Memory B cell (primary cell): ENCODE measurements at regions not wholly inside any gene's neighbourhood (a gene's known extent, or its start where the extent isn't known, plus 50 kb on each side); places are given as distances from the start of the nearest gene placed in this dataset.

Experiments used
- ATAC-seq: fragments of 150-1000 bp; cut with Tn5 transposase; 2 replicates; pipeline ENCODE4 v1.10.0; 2021; ENCODE audit warnings: low read depth, mild to moderate bottlenecking, moderate library complexity
- DNase-seq, 2 donors: peaks; one replicate each; pipeline ENCODE4 v3.0.0; 2022; ENCODE audit warnings: low spot score in 2 of 2
- H3K27ac Mint-ChIP-seq: one replicate; pipeline ENCODE4 v1.8.0; 2022; ENCODE audit warnings: mild to moderate bottlenecking, moderate library complexity, mixed read lengths
- H3K27me3 Mint-ChIP-seq: one replicate; pipeline ENCODE4 v1.8.0; 2022; ENCODE audit warnings: mixed read lengths
- H3K36me3 Mint-ChIP-seq: one replicate; pipeline ENCODE4 v1.8.0; 2022; ENCODE audit warnings: mild to moderate bottlenecking, mixed read lengths
- H3K4me1 Mint-ChIP-seq: one replicate; pipeline ENCODE4 v1.8.0; 2022; ENCODE audit warnings: mixed read lengths
- H3K4me3 Mint-ChIP-seq: one replicate; pipeline ENCODE4 v1.8.0; 2022; ENCODE audit warnings: mild to moderate bottlenecking, moderate library complexity, mixed read lengths
- H3K9me3 Mint-ChIP-seq: one replicate; pipeline ENCODE4 v1.8.0; 2022; ENCODE audit warnings: mixed read lengths

- Mint-ChIP-seq H3K9me3 (peaks cover 1% of the 10 kb centered on the region), H3K4me1 (no peaks in the 10 kb centered on the region), H3K27me3 (no peaks in the 10 kb centered on the region), H3K4me3 (no peak overlapping the region), H3K36me3 (no peaks in the 10 kb centered on the region), H3K27ac (no peak overlapping the region)
- DNase-seq = no peak
- ATAC-seq = no peak
These were observed 923.2 kb downstream of the RPA4 start for GRCh38 chrX:97806946-97807345.

GRCh38 chrX:97820170-97820569 is 936.5 kb downstream of the RPA4 start:
- Mint-ChIP-seq H3K9me3 (no peaks in the 10 kb centered on the region), H3K4me1 (no peaks in the 10 kb centered on the region), H3K4me3 (no peak overlapping the region), H3K27me3 (no peaks in the 10 kb centered on the region), H3K36me3 (no peaks in the 10 kb centered on the region), H3K27ac (no peak overlapping the region)
- ATAC-seq (no peak), DNase-seq (no peak)

DNA sequence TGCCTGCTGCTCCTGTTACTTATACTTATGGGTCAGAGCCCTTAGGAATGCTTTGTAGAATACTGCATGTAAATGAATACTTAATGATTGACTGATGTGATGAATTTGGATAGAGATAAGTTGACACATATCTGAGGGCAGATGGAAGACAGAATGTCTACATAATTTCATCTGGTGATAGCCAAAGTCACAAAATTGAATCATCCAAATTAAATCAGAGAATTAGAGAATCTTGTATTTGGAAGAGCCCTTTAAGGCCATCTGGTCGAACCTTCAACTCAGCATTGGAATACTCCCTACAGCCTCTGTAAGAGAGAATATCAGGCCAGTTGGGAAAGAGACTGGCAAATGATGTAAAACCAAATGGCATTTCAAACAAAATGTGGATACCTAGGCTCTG is 944.8 kb downstream of the RPA4 start:
- ATAC-seq = no peak
- DNase-seq = no peak
- Mint-ChIP-seq H3K4me1 (no peaks in the 10 kb centered on the region), H3K36me3 (no peaks in the 10 kb centered on the region), H3K4me3 (no peak overlapping the region), H3K27me3 (no peaks in the 10 kb centered on the region), H3K9me3 (peaks cover 1% of the 10 kb centered on the region), H3K27ac (no peak overlapping the region)

DNA sequence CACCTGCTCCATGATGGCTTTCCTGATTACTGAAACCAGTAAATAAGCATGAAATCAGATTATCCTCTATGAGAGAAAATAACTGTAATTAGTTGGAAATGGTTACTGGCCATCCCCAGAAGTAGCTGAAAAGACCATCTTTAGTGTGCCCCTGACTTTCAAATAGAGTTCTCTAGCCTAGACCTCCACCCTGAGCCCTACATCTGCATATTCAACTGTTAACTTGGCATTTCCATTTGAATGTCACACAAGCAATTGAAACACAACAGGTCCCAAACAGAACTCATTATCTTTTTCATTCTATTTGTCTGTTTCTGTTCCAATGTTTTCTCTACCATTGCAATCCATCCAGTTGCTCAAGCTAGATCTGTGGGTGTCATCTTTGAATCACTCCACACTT is 952.3 kb downstream of the RPA4 start:
- Mint-ChIP-seq H3K36me3 (no peaks in the 10 kb centered on the region), H3K9me3 (no peaks in the 10 kb centered on the region), H3K27ac (no peak overlapping the region), H3K4me1 (no peaks in the 10 kb centered on the region), H3K27me3 (peaks cover 1% of the 10 kb centered on the region), H3K4me3 (no peak overlapping the region)
- ATAC-seq = no peak
- DNase-seq = no peak

DNA sequence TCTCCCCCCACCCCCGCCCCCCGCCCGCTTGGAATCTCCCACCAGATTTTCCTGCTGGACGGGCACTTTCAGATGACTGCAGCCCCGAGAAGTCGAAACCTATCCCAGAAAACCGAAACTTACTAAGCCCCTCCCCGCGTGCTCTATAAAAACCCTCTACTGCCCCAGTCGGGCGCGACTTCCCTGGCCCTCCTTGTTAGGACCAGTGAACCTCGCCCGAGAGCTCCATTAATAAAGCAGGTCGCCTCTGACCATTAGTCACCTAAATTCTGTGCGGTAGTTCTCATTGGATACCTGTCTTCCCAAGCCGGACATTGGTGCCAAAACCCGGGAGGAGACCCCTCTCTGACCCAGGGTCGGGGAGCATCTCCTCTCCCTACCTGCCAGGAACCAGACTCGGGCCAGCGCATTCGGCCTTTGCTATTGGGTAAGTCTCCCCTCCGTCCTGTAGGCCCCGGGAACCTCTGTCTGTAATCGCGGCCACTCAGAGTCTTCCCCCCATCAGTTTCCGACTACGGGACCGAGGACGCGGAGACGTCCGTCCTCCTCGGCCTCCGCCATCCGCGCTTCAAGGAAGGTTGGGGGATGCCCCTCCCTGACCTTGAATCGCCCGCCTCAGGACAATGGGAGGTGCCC is 958.0 kb downstream of the RPA4 start:
- DNase-seq (no peak), ATAC-seq (no peak)
- Mint-ChIP-seq H3K4me3 (no peak overlapping the region), H3K36me3 (no peaks in the 10 kb centered on the region), H3K27ac (no peak overlapping the region), H3K27me3 (no peaks in the 10 kb centered on the region), H3K4me1 (no peaks in the 10 kb centered on the region), H3K9me3 (peaks cover 6% of the 10 kb centered on the region)

- Mint-ChIP-seq H3K4me3 (no peak overlapping the region), H3K4me1 (no peaks in the 10 kb centered on the region), H3K36me3 (no peaks in the 10 kb centered on the region), H3K27ac (no peak overlapping the region), H3K9me3 (peaks cover 6% of the 10 kb centered on the region), H3K27me3 (no peaks in the 10 kb centered on the region)
- DNase-seq = no peak
- ATAC-seq = no peak
These were observed 958.9 kb downstream of the RPA4 start for GRCh38 chrX:97842468-97843199.

- DNase-seq = no peak
- H3K36me3 Mint-ChIP-seq = no peaks in the 10 kb centered on the region
- no peak overlapping the region for H3K27ac Mint-ChIP-seq
- peaks cover 6% of the 10 kb centered on the region for H3K9me3 Mint-ChIP-seq
- ATAC-seq = no peak
- no peaks in the 10 kb centered on the region for H3K27me3 Mint-ChIP-seq
- H3K4me3 Mint-ChIP-seq = no peak overlapping the region
- no peaks in the 10 kb centered on the region for H3K4me1 Mint-ChIP-seq
These were observed 959.6 kb downstream of the RPA4 start for GRCh38 chrX:97843200-97843811.

- no peaks in the 10 kb centered on the region for H3K4me1 Mint-ChIP-seq
- DNase-seq = no peak
- no peak for ATAC-seq
- H3K9me3 Mint-ChIP-seq = peaks cover 8% of the 10 kb centered on the region
- no peak overlapping the region for H3K27ac Mint-ChIP-seq
- H3K4me3 Mint-ChIP-seq = no peak overlapping the region
- H3K36me3 Mint-ChIP-seq = no peaks in the 10 kb centered on the region
- H3K27me3 Mint-ChIP-seq = no peaks in the 10 kb centered on the region
These were observed 960.5 kb downstream of the RPA4 start for GRCh38 chrX:97844161-97844560.

DNA sequence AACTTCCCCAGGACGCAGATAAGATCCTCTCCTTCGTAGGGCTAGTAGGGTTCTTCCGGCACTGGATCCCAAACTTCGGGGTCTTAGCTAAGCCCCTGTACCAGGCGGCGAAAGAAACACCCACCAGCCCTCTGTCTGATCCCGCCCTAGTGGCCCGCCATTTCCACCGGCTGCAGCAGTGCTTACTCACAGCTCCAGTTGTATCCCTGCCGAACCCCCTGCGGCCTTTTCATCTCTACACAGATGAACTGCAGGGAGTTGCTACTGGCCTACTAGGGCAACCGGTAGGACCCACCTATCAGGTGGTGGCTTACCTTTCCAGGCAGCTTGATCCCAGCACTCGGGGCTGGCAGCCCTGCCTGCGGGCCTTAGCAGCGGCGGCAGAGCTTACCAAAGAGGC is 961.2 kb downstream of the RPA4 start:
- Mint-ChIP-seq H3K4me1 (no peaks in the 10 kb centered on the region), H3K27ac (no peak overlapping the region), H3K27me3 (no peaks in the 10 kb centered on the region), H3K36me3 (no peaks in the 10 kb centered on the region), H3K4me3 (no peak overlapping the region), H3K9me3 (peaks cover 8% of the 10 kb centered on the region)
- ATAC-seq = no peak
- no peak for DNase-seq

- Mint-ChIP-seq H3K36me3 (no peaks in the 10 kb centered on the region), H3K9me3 (peaks cover 8% of the 10 kb centered on the region), H3K27ac (no peak overlapping the region), H3K27me3 (no peaks in the 10 kb centered on the region), H3K4me1 (no peaks in the 10 kb centered on the region), H3K4me3 (no peak overlapping the region)
- DNase-seq (no peak), ATAC-seq (no peak)
These were observed 961.7 kb downstream of the RPA4 start for GRCh38 chrX:97845451-97845850.

DNA sequence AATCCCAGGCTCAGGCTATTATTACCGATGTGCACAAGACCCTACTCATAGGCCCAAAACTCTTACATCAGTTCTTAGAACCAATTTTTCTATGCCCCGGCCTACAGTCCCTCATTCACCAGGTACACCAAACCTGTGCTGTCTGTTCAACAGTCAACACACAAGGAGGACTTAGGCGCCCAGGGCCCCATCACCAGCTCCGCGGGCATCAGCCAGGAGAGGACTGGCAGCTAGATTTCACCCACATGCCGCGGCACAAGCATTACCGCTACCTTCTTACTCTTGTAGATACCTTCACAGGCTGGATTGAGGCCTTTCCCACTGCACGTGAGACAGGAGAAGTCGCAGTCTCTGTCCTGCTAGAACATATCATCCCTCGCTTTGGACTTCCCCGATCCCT is 962.5 kb downstream of the RPA4 start:
- no peaks in the 10 kb centered on the region for H3K27me3 Mint-ChIP-seq
- no peaks in the 10 kb centered on the region for H3K36me3 Mint-ChIP-seq
- H3K27ac Mint-ChIP-seq = no peak overlapping the region
- H3K4me3 Mint-ChIP-seq = no peak overlapping the region
- no peak for DNase-seq
- no peak for ATAC-seq
- no peaks in the 10 kb centered on the region for H3K4me1 Mint-ChIP-seq
- peaks cover 8% of the 10 kb centered on the region for H3K9me3 Mint-ChIP-seq

DNA sequence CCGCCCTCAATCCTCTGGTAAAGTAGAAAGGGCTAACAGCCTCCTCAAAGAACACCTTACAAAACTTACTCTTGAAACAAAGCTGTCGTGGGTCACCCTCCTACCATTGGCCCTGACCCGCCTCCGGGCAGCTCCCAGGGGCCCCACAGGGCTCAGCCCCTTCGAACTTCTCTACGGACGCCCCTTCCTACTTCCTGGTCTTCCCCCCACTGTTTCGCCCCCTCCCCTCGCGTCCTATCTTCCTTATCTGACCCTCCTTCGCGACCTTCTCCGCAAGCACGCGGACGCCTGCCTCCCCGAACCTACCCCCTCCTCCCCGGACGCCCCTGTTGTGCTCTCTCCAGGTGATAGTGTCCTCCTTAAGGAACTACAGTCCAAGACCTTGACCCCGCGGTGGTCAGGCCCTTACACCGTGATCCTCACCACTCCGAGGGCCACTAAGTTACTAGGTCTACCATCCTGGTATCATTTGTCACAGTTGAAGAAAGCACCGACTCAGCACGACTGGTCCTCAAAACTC is 963.1 kb downstream of the RPA4 start:
- H3K4me3 Mint-ChIP-seq = no peak overlapping the region
- peaks cover 8% of the 10 kb centered on the region for H3K9me3 Mint-ChIP-seq
- H3K27ac Mint-ChIP-seq = no peak overlapping the region
- H3K4me1 Mint-ChIP-seq = no peaks in the 10 kb centered on the region
- ATAC-seq = no peak
- no peak for DNase-seq
- no peaks in the 10 kb centered on the region for H3K27me3 Mint-ChIP-seq
- no peaks in the 10 kb centered on the region for H3K36me3 Mint-ChIP-seq

DNA sequence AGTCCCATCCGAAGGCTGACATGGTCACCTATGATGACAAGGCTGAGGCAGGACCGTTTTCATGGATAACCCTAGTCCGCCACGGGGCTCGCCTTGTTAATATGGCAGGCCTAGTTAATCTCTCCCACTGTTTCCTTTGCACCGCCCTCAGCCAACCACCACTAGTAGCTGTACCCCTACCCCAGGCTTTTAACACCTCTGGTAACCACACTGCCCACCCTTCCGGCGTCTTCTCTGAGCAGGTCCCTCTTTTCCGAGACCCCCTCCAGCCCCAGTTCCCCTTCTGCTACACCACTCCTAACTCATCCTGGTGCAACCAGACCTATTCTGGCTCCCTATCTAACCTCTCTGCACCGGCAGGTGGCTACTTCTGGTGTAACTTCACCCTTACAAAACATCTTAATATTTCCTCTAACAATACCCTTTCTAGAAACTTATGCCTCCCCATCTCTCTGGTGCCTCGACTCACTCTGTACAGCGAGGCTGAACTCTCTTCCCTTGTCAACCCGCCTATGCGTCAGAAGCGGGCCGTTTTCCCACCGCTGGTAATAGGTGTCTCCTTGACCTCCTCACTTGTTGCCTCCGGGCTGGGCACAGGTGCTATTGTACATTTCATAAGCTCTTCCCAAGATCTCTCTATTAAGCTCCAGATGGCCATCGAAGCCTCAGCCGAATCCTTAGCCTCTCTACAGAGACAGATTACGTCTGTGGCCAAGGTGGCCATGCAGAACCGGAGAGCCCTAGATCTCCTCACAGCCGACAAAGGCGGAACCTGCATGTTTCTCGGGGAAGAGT is 964.4 kb downstream of the RPA4 start:
- H3K4me1 Mint-ChIP-seq = no peaks in the 10 kb centered on the region
- H3K27me3 Mint-ChIP-seq = no peaks in the 10 kb centered on the region
- H3K27ac Mint-ChIP-seq = no peak overlapping the region
- H3K36me3 Mint-ChIP-seq = no peaks in the 10 kb centered on the region
- no peak overlapping the region for H3K4me3 Mint-ChIP-seq
- H3K9me3 Mint-ChIP-seq = peaks cover 8% of the 10 kb centered on the region
- ATAC-seq = no peak
- DNase-seq = no peak

DNA sequence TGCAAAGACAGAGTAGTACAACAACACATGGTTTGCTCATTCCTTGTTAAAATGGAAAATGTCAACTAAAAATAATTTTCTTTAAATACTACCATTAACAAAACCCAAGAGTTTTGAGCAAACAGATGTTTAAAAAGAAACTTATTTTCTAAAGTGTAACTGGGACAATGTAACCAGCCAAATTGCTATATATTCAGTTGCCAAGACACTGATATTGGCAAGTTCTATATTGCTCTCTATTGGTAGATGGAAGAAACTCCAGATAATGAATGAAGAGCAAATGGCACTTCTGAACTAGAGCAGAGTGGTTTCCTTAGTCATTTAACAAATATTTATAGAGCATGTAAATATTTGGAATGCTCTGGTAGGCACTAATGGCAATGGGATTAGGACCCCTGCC is 966.2 kb downstream of the RPA4 start:
- Mint-ChIP-seq H3K9me3 (peaks cover 8% of the 10 kb centered on the region), H3K36me3 (no peaks in the 10 kb centered on the region), H3K27ac (no peak overlapping the region), H3K27me3 (no peaks in the 10 kb centered on the region), H3K4me3 (no peak overlapping the region), H3K4me1 (no peaks in the 10 kb centered on the region)
- ATAC-seq (no peak), DNase-seq (no peak)
